IMR-90 (cell line): ENCODE measurements at regions not wholly inside any gene's neighbourhood (a gene's known extent, or its start where the extent isn't known, plus 50 kb on each side); places are given as distances from the start of the nearest gene placed in this dataset.

ENCODE experiments used
- ATAC-seq: fragments of 200-7000 bp; cut with Tn5 transposase; 2 replicates; pipeline ENCODE4 v1.9.1; 2020; ENCODE audit warnings: low read depth, mild to moderate bottlenecking, moderate library complexity
- BruUV-seq: library from RNA; stranded (reverse); fragments of 400-500 nt; replicated peaks from 2 replicates; lab custom pipeline; 2021; lab: Mats Ljungman, UMichigan
- CTCF ChIA-PET: fragments of 300-600 bp; formaldehyde crosslinking; extraction: SDS; loops from one replicate; lab custom pipeline; 2021; ENCODE audit warnings: antibody characterized with exemption; lab: Yijun Ruan, JAX
- POLR2A ChIA-PET: fragments of 300-600 bp; sonication (Branson Sonifier 250); formaldehyde crosslinking; loops from one replicate; lab custom pipeline; 2022; ENCODE audit warnings: antibody characterized with exemption; ENCODE audit not compliant: unreplicated experiment; lab: Charles Lee
- DNase-seq: peaks from one replicate; pipeline ENCODE4 v3.0.0; 2013
- H2AFZ ChIP-seq: replicated peaks from 2 replicates; pipeline ENCODE3; 2013; ENCODE audit warnings: low read length, mild to moderate bottlenecking; ENCODE audit not compliant: poor library complexity
- H2AK5ac ChIP-seq: 2 replicates; pipeline ENCODE4 v1.6.1; 2013; ENCODE audit warnings: low read depth, low read length, inconsistent platforms
- H2AK9ac ChIP-seq: replicated peaks from 2 replicates; pipeline ENCODE3; 2013; ENCODE audit warnings: mild to moderate bottlenecking, low read depth, low read length, moderate library complexity; ENCODE audit not compliant: poor library complexity
- H2BK120ac ChIP-seq: 2 replicates; pipeline ENCODE4 v1.6.1; 2013; ENCODE audit warnings: low read depth, low read length, inconsistent platforms
- H2BK15ac ChIP-seq: 3 replicates; pipeline ENCODE4 v1.6.1; 2013; ENCODE audit warnings: low read depth, low read length, inconsistent platforms
- H2BK20ac ChIP-seq: 2 replicates; pipeline ENCODE4 v1.6.1; 2013; ENCODE audit warnings: low read depth, mild to moderate bottlenecking, inconsistent platforms, low read length, moderate library complexity
- H2BK5ac ChIP-seq: 2 replicates; pipeline ENCODE4 v1.6.1; 2013; ENCODE audit warnings: mild to moderate bottlenecking, low read depth, low read length, inconsistent platforms; ENCODE audit not compliant: poor library complexity, severe bottlenecking
- H3K14ac ChIP-seq: replicated peaks from 2 replicates; pipeline ENCODE4 v1.6.1; 2013; ENCODE audit warnings: low read depth, low read length, inconsistent platforms
- H3K18ac ChIP-seq: 2 replicates; pipeline ENCODE4 v1.6.1; 2013; ENCODE audit warnings: low read depth, low read length, control low read depth
- H3K23ac ChIP-seq: 2 replicates; pipeline ENCODE4 v1.6.1; 2013; ENCODE audit warnings: low read depth, low read length, inconsistent platforms
- H3K27ac ChIP-seq: 2 replicates; pipeline ENCODE4 v1.5.1; 2013; ENCODE audit warnings: mild to moderate bottlenecking, control low read depth, low read length; ENCODE audit not compliant: insufficient read depth
- H3K27me3 ChIP-seq: 2 replicates; pipeline ENCODE4 v1.6.1; 2013; ENCODE audit warnings: low read length; ENCODE audit not compliant: control insufficient read depth, insufficient read depth
- H3K36me3 ChIP-seq: 2 replicates; pipeline ENCODE4 v1.6.1; 2013; ENCODE audit warnings: low read length, mixed read lengths; ENCODE audit not compliant: control insufficient read depth, insufficient read depth
- H3K4ac ChIP-seq: 2 replicates; pipeline ENCODE4 v1.6.1; 2013; ENCODE audit warnings: low read depth, low read length, inconsistent platforms
- H3K4me1 ChIP-seq: 2 replicates; pipeline ENCODE4 v1.6.1; 2013; ENCODE audit warnings: low read length, mixed read lengths; ENCODE audit not compliant: control insufficient read depth, insufficient read depth
- H3K4me2 ChIP-seq: 2 replicates; pipeline ENCODE4 v1.6.1; 2013; ENCODE audit warnings: low read depth, mild to moderate bottlenecking, control low read depth, low read length, moderate library complexity
- H3K4me3 ChIP-seq: 2 replicates; pipeline ENCODE4 v1.5.1; 2013; ENCODE audit warnings: low read depth, mild to moderate bottlenecking, control low read depth, low read length, moderate library complexity; ENCODE audit not compliant: insufficient read depth
- H3K56ac ChIP-seq: 2 replicates; pipeline ENCODE4 v1.6.1; 2013; ENCODE audit warnings: low read length, inconsistent platforms; ENCODE audit not compliant: insufficient read depth; ENCODE audit errors: extremely low read depth
- H3K79me1 ChIP-seq, 2 experiments: 2 replicates each; pipeline ENCODE4 v1.6.1; 2013; ENCODE audit warnings: low read length in 2 of 2, inconsistent platforms in 1 of 2, low read depth in 1 of 2
- H3K9ac ChIP-seq: 2 replicates; pipeline ENCODE4 v1.6.1; 2013; ENCODE audit warnings: low read depth, low read length, control low read depth
- H3K9me1 ChIP-seq: 2 replicates; pipeline ENCODE4 v1.6.1; 2013; ENCODE audit warnings: low read length, inconsistent platforms; ENCODE audit not compliant: insufficient read depth
- H3K9me3 ChIP-seq: 2 replicates; pipeline ENCODE4 v1.6.1; 2013; ENCODE audit warnings: low read length; ENCODE audit not compliant: control insufficient read depth, insufficient read depth
- H4K20me1 ChIP-seq: 2 replicates; pipeline ENCODE4 v1.6.1; 2013; ENCODE audit warnings: low read length, inconsistent platforms; ENCODE audit not compliant: insufficient read depth
- H4K5ac ChIP-seq: 2 replicates; pipeline ENCODE4 v1.6.1; 2013; ENCODE audit warnings: mild to moderate bottlenecking, low read depth, low read length, control low read depth
- H4K8ac ChIP-seq, 2 experiments: 2 replicates each; pipeline ENCODE4 v1.6.1; 2013; ENCODE audit warnings: low read depth in 2 of 2, low read length in 2 of 2, control low read depth in 1 of 2, inconsistent platforms in 1 of 2
- H4K91ac ChIP-seq: 2 replicates; pipeline ENCODE4 v1.6.1; 2013; ENCODE audit warnings: low read depth, low read length, inconsistent platforms; ENCODE audit not compliant: insufficient read depth
- BHLHE40 ChIP-seq: fragments of 150-350 bp; IDR thresholded peaks from 2 replicates; pipeline ENCODE4 v1.6.1; 2016; ENCODE audit warnings: mild to moderate bottlenecking, low read depth, low read length
- CHD1 ChIP-seq: IDR thresholded peaks from 2 replicates; pipeline ENCODE4 v1.6.1; 2012; ENCODE audit warnings: low read depth, low read length, improper control_type of control experiment
- CTCF ChIP-seq: conservative IDR thresholded peaks from 2 replicates; pipeline ENCODE4 v1.5.1; 2012; ENCODE audit warnings: mild to moderate bottlenecking, low read depth, low read length, improper control_type of control experiment
- ELK1 ChIP-seq: fragments of 150-350 bp; IDR thresholded peaks from 2 replicates; pipeline ENCODE4 v1.6.1; 2016; ENCODE audit warnings: low read depth, mild to moderate bottlenecking, low read length, moderate library complexity, borderline replicate concordance
- FOS ChIP-seq: fragments of 150-350 bp; IDR thresholded peaks from 2 replicates; pipeline ENCODE4 v1.6.1; 2016; ENCODE audit warnings: low read depth, low read length
- MAFK ChIP-seq: IDR thresholded peaks from 2 replicates; pipeline ENCODE4 v1.6.1; 2012; ENCODE audit warnings: low read depth, low read length, improper control_type of control experiment
- MAZ ChIP-seq: IDR thresholded peaks from 2 replicates; pipeline ENCODE4 v1.6.1; 2012; ENCODE audit warnings: low read depth, mild to moderate bottlenecking, low read length, improper control_type of control experiment, moderate library complexity, borderline replicate concordance
- MXI1 ChIP-seq: IDR thresholded peaks from 2 replicates; pipeline ENCODE4 v1.6.1; 2012; ENCODE audit warnings: low read depth, mild to moderate bottlenecking, low read length, moderate library complexity, borderline replicate concordance
- NFE2L2 ChIP-seq: fragments of 150-350 bp; IDR thresholded peaks from 2 replicates; pipeline ENCODE4 v1.6.1; 2016; ENCODE audit warnings: low read depth, mild to moderate bottlenecking, low read length
- POLR2A ChIP-seq: IDR thresholded peaks from 2 replicates; pipeline ENCODE4 v1.6.1; 2012; ENCODE audit warnings: mild to moderate bottlenecking, low read depth, low read length
- RAD21 ChIP-seq: IDR thresholded peaks from 2 replicates; pipeline ENCODE4 v1.6.1; 2012; ENCODE audit warnings: low read length, improper control_type of control experiment
- SMC3 ChIP-seq: fragments of 150-350 bp; IDR thresholded peaks from 2 replicates; pipeline ENCODE4 v1.6.1; 2016; ENCODE audit warnings: low read depth, mild to moderate bottlenecking, antibody characterized with exemption, low read length, moderate library complexity
- USF2 ChIP-seq: fragments of 150-350 bp; IDR thresholded peaks from 2 replicates; pipeline ENCODE4 v1.6.1; 2017; ENCODE audit warnings: mild to moderate bottlenecking, antibody characterized with exemption, low read length, low read depth
- WGBS, 2 experiments: methylation state at CpG; one replicate each; pipeline versions ENCODE4 v1.1.5 to v1.1.7; 2013; ENCODE audit warnings: missing lambda C conversion rate in 2 of 2; ENCODE audit not compliant: insufficient read length in 1 of 2; ENCODE audit errors: extremely low coverage in 2 of 2; 5-methylcytosine and 5-hydroxymethylcytosine counted together
- dilution Hi-C: fragments of 300-500 bp; cut with HindIII; formaldehyde crosslinking; loops from one replicate; pipeline ENCODE4 v1.14.3; 2018; ENCODE audit warnings: low sequenced_read_pairs; ENCODE audit not compliant: unreplicated experiment
- in situ Hi-C: fragments of 300-500 bp; cut with MboI; formaldehyde crosslinking; loops from 3 replicates; pipeline ENCODE4 v1.14.3; 2019; ENCODE audit warnings: low sequenced_read_pairs, inconsistent platforms, mixed read lengths
- intact Hi-C: fragments of 100-400 bp; cut with micrococcal nuclease; formaldehyde crosslinking; loops from 2 replicates; pipeline ENCODE4 v1.10.0; 2022

GRCh38 chr12:74476234-74476633 lies 61.4 kb upstream of the ATXN7L3B start:
- no peak for DNase-seq
- Histone ChIP-seq H2BK120ac (no peak overlapping the region), H4K20me1 (no peaks in the 10 kb centered on the region), H2BK15ac (no peak overlapping the region), H3K4me1 (no peaks in the 10 kb centered on the region), H3K18ac (no peak overlapping the region), H2AK9ac (no peak overlapping the region), H2BK5ac (no peak overlapping the region), H3K4me2 (no peak overlapping the region), H4K91ac (no peak overlapping the region), H4K8ac (no peak overlapping the region), H3K14ac (no peak overlapping the region), H3K79me1 (no peaks in the 10 kb centered on the region), H3K27me3 (no peaks in the 10 kb centered on the region), H3K9ac (no peak overlapping the region), H3K27ac (no peak overlapping the region), H2AFZ (no peak overlapping the region), H3K56ac (no peak overlapping the region), H4K5ac (no peak overlapping the region), H3K36me3 (no peaks in the 10 kb centered on the region), H2AK5ac (no peak overlapping the region), H3K9me1 (no peaks in the 10 kb centered on the region), H3K4me3 (no peak overlapping the region), H3K4ac (no peak overlapping the region), H2BK20ac (no peak overlapping the region), H3K23ac (no peak overlapping the region), H3K9me3 (no peaks in the 10 kb centered on the region; the same call in 1 of the 2 replicates)
- in situ Hi-C loops, result no loop called here
- ChIA-PET CTCF (interaction anchor here (0.6 kb wide), 1 partner anchor 17 kb away, joined by 3 read pairs; no protein-coding TSS in a partner anchor), POLR2A (no interaction called here)
- intact Hi-C loops, result no loop called here
- WGBS, 2 experiments, result no CpG with 5 or more reads among the region's 1 CpG
- no TSS peak for BruUV-seq
- ATAC-seq, result no peak
- dilution Hi-C loops, result no loop called here
- TF ChIP-seq RAD21 (no peak), MXI1 (no peak), CHD1 (no peak), CTCF (no peak), SMC3 (no peak), BHLHE40 (no peak), NFE2L2 (no peak), POLR2A (no peak), MAZ (no peak), MAFK (no peak), FOS (no peak), USF2 (no peak), ELK1 (no peak)
